ENCODE measurements at regions not wholly inside any gene's neighbourhood (a gene's known extent, or its start where the extent isn't known, plus 50 kb on each side); places are given as distances from the start of the nearest gene placed in this dataset.

- TF ChIP-seq EZH2phosphoT487 (IDR thresholded peaks at IDR 0.05; ENCODE audit: low read depth): no peak
- TF ChIP-seq CTCF (IDR thresholded peaks at IDR 0.05; ENCODE audit: low read depth, low read length): no peak
Observed at GRCh38 chr11:114784891-114785290, 106.6 kb downstream of the NXPE2 start.
